ENCODE measurements at regions not wholly inside any gene's neighbourhood (a gene's known extent, or its start where the extent isn't known, plus 50 kb on each side); places are given as distances from the start of the nearest gene placed in this dataset.
"Not testable (repeated sequence)": the region's sequence is repeated elsewhere in the genome, so short reads cannot be mapped to it uniquely, and the experiment has no call there.

DNA sequence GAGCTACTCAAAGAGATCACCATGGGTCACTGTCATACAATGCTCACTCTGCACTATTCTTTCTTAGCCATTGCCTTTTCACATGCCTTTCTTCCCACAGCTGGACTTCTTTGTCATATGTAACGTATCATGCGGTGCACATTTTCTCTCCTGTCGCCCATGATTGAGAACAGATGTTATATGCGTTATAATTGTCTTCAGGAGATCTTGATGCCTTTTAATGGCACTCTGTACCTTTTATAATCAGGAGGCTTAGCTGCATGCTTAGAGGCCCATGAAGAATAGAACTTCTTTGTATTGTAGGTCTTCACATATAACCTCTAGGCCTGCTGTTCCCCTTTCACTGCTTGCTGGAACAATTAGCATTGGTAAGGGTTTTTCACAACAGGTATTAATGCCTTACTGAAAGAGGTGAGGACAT is 436.1 kb downstream of the CDH10 start:
- Mint-ChIP-seq H3K4me1 (ENCODE audit: unreplicated experiment) (no peaks in the 10 kb centered on the region), H3K36me3 (ENCODE audit: unreplicated experiment) (no peaks in the 10 kb centered on the region), H3K27me3 (ENCODE audit: unreplicated experiment) (peaks cover 9% of the 10 kb centered on the region), H3K9me3 (ENCODE audit: unreplicated experiment) (no peaks in the 10 kb centered on the region), H3K4me3 (ENCODE audit: unreplicated experiment) (no peak overlapping the region), H3K27ac (ENCODE audit: unreplicated experiment) (no peak overlapping the region)
- TF ChIP-seq, protein P1, sequence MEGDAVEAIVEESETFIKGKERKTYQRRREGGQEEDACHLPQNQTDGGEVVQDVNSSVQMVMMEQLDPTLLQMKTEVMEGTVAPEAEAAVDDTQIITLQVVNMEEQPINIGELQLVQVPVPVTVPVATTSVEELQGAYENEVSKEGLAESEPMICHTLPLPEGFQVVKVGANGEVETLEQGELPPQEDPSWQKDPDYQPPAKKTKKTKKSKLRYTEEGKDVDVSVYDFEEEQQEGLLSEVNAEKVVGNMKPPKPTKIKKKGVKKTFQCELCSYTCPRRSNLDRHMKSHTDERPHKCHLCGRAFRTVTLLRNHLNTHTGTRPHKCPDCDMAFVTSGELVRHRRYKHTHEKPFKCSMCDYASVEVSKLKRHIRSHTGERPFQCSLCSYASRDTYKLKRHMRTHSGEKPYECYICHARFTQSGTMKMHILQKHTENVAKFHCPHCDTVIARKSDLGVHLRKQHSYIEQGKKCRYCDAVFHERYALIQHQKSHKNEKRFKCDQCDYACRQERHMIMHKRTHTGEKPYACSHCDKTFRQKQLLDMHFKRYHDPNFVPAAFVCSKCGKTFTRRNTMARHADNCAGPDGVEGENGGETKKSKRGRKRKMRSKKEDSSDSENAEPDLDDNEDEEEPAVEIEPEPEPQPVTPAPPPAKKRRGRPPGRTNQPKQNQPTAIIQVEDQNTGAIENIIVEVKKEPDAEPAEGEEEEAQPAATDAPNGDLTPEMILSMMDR (IDR thresholded peaks at IDR 0.05), result no peak
- DNase-seq (ENCODE audit: extremely low spot score, unreplicated experiment), result no peak

- Mint-ChIP-seq H3K36me3 (ENCODE audit: unreplicated experiment) (no peaks in the 10 kb centered on the region), H3K27ac (ENCODE audit: unreplicated experiment) (no peak overlapping the region), H3K4me3 (ENCODE audit: unreplicated experiment) (no peak overlapping the region), H3K4me1 (ENCODE audit: unreplicated experiment) (no peaks in the 10 kb centered on the region), H3K27me3 (ENCODE audit: unreplicated experiment) (peaks cover 9% of the 10 kb centered on the region), H3K9me3 (ENCODE audit: unreplicated experiment) (no peaks in the 10 kb centered on the region)
- DNase-seq (ENCODE audit: extremely low spot score, unreplicated experiment), result no peak
- TF ChIP-seq, protein P1 (IDR thresholded peaks at IDR 0.05), result no peak
These were observed 429.7 kb downstream of the CDH10 start for GRCh38 chr5:24215114-24215513.

GRCh38 chr5:24222876-24223275 is 421.9 kb downstream of the CDH10 start:
- Mint-ChIP-seq H3K4me3 (ENCODE audit: unreplicated experiment) (no peak overlapping the region), H3K9me3 (ENCODE audit: unreplicated experiment) (no peaks in the 10 kb centered on the region), H3K27ac (ENCODE audit: unreplicated experiment) (peak overlapping the region; percentile 8), H3K4me1 (ENCODE audit: unreplicated experiment) (peaks cover 16% of the 10 kb centered on the region), H3K36me3 (ENCODE audit: unreplicated experiment) (no peaks in the 10 kb centered on the region), H3K27me3 (ENCODE audit: unreplicated experiment) (no peaks in the 10 kb centered on the region)
- TF ChIP-seq, protein P1 (IDR thresholded peaks at IDR 0.05), result no peak
- no peak for DNase-seq (ENCODE audit: extremely low spot score, unreplicated experiment)

GRCh38 chr5:24225051-24225450 is 419.7 kb downstream of the CDH10 start:
- peaks cover 16% of the 10 kb centered on the region for H3K4me1 Mint-ChIP-seq (ENCODE audit: unreplicated experiment)
- no peaks in the 10 kb centered on the region for H3K36me3 Mint-ChIP-seq (ENCODE audit: unreplicated experiment)
- H3K9me3 Mint-ChIP-seq (ENCODE audit: unreplicated experiment), result no peaks in the 10 kb centered on the region
- no peak overlapping the region for H3K27ac Mint-ChIP-seq (ENCODE audit: unreplicated experiment)
- no peaks in the 10 kb centered on the region for H3K27me3 Mint-ChIP-seq (ENCODE audit: unreplicated experiment)
- no peak for DNase-seq (ENCODE audit: extremely low spot score, unreplicated experiment)
- H3K4me3 Mint-ChIP-seq (ENCODE audit: unreplicated experiment), result no peak overlapping the region
- TF ChIP-seq, protein P1 (IDR thresholded peaks at IDR 0.05), result no peak

DNA sequence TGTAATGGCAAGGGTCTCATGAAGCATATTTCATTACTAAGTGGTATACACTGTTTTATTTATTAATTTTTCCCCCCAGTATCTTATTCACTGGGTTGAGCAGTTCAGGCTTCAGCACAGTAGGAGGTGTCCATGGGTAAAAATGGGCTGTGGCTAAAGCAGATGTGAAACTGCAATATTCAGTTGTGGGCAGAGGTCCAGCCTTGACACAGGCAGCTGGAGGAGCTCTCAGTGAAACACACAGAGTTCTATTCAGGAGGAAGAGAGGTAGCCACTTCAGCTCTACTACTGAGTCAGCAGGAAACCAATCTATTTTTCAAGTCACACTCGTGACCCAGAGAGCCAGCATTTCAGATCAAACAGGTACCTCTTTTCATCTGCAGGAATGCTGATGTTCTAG is 418.3 kb downstream of the CDH10 start:
- Mint-ChIP-seq H3K4me1 (ENCODE audit: unreplicated experiment) (peaks cover 16% of the 10 kb centered on the region), H3K4me3 (ENCODE audit: unreplicated experiment) (no peak overlapping the region), H3K27me3 (ENCODE audit: unreplicated experiment) (no peaks in the 10 kb centered on the region), H3K27ac (ENCODE audit: unreplicated experiment) (no peak overlapping the region), H3K9me3 (ENCODE audit: unreplicated experiment) (no peaks in the 10 kb centered on the region), H3K36me3 (ENCODE audit: unreplicated experiment) (no peaks in the 10 kb centered on the region)
- TF ChIP-seq, protein P1 (IDR thresholded peaks at IDR 0.05), result no peak
- no peak for DNase-seq (ENCODE audit: extremely low spot score, unreplicated experiment)

DNA sequence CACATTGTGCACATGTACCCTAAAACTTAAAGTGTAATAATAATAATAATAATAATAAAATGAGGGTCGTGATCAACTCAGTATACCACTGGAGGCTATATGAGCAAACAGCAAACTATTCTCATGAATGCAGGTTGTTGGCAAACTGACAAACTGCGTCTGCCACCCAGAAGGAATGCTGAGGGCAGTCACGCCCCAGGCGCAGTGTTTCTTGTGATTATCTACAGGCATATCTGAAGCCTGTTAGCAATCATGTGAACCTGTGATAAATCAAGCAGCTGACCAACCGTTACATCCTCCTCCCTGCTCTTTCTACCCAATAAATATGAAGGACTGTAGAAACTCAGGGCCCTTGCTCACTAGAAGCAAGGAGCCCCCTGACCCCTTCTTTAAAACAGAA is 416.9 kb downstream of the CDH10 start:
- not testable (repeated sequence) for H3K27me3 Mint-ChIP-seq (ENCODE audit: unreplicated experiment); H3K36me3 Mint-ChIP-seq (ENCODE audit: unreplicated experiment); H3K4me3 Mint-ChIP-seq (ENCODE audit: unreplicated experiment); DNase-seq (ENCODE audit: extremely low spot score, unreplicated experiment); H3K4me1 Mint-ChIP-seq (ENCODE audit: unreplicated experiment); H3K27ac Mint-ChIP-seq (ENCODE audit: unreplicated experiment); H3K9me3 Mint-ChIP-seq (ENCODE audit: unreplicated experiment)

Data from osteocyte (in vitro differentiated cells).